ENCODE measurements at regions not wholly inside any gene's neighbourhood (a gene's known extent, or its start where the extent isn't known, plus 50 kb on each side); places are given as distances from the start of the nearest gene placed in this dataset.
"Not testable (repeated sequence)": the region's sequence is repeated elsewhere in the genome, so short reads cannot be mapped to it uniquely, and the experiment has no call there.

GRCh38 chr3:125914608-125915436 is 54.2 kb upstream of the ROPN1B start:
- TF ChIP-seq FOXA1 (IDR thresholded peaks at IDR 0.05); LEF1 (IDR thresholded peaks at IDR 0.05; ENCODE audit: borderline replicate concordance); SP1 (IDR thresholded peaks at IDR 0.05); CTBP1 (IDR thresholded peaks at IDR 0.05; ENCODE audit: borderline replicate concordance); HDGF (IDR thresholded peaks at IDR 0.05; ENCODE audit: borderline replicate concordance); ARNT (IDR thresholded peaks at IDR 0.05); ELF4 (IDR thresholded peaks at IDR 0.05); BHLHE40 (IDR thresholded peaks at IDR 0.05; ENCODE audit: borderline replicate concordance); FOXM1 (IDR thresholded peaks at IDR 0.05; ENCODE audit: borderline replicate concordance); SUZ12 (IDR thresholded peaks at IDR 0.05): not testable (repeated sequence)
